A549 (cell line): ENCODE measurements at regions not wholly inside any gene's neighbourhood (a gene's known extent, or its start where the extent isn't known, plus 50 kb on each side); places are given as distances from the start of the nearest gene placed in this dataset.

Experiments
- ATAC-seq, 2 experiments: fragments of 200-7000 bp in 1 of 2; fragments of >200 bp in 1 of 2; cut with Nextera tagmentation in 1 of 2; cut with Tn5 transposase in 1 of 2; 3 replicates each; pipeline versions ENCODE4 v1.8.0 to v1.9.1; 2018 to 2020; ENCODE audit warnings: mild to moderate bottlenecking in 1 of 2, moderate library complexity in 1 of 2
- CTCF ChIA-PET: fragments of 300-600 bp; sonication (Branson Sonifier 250); formaldehyde crosslinking; extraction: SDS; loops from one replicate; lab custom pipeline; 2021; ENCODE audit warnings: antibody characterized with exemption, inconsistent platforms; lab: Yijun Ruan, JAX
- POLR2A ChIA-PET: fragments of 350-600 bp; formaldehyde crosslinking; extraction: SDS; loops from one replicate; lab custom pipeline; 2021; ENCODE audit warnings: antibody characterized with exemption, inconsistent platforms; lab: Yijun Ruan, JAX
- DNase-seq, 2 experiments: peaks; one replicate each; pipeline versions ENCODE4 v3.0.0 to v3.0.0-alpha.2; 2011 to 2016; ENCODE audit warnings: low read depth in 1 of 2, low spot score in 1 of 2
- FAIRE-seq: peaks from 2 replicates; lab custom pipeline; 2011; peaks lifted over from hg19 to GRCh38; lab: Jason Lieb, UNC
- H3K27ac ChIP-seq, 2 experiments: fragments of >200 bp; sonication (Bioruptor Twin); formaldehyde crosslinking; 3 replicates each; pipeline ENCODE4 v1.5.1; 2016 to 2017
- H3K4me1 ChIP-seq: fragments of >200 bp; sonication (Bioruptor Twin); formaldehyde crosslinking; 3 replicates; pipeline ENCODE4 v1.6.1; 2016
- H3K4me2 ChIP-seq: fragments of >200 bp; sonication (Bioruptor Twin); formaldehyde crosslinking; 3 replicates; pipeline ENCODE4 v1.6.1; 2016
- H3K4me3 ChIP-seq: fragments of >200 bp; sonication (Bioruptor Twin); formaldehyde crosslinking; 3 replicates; pipeline ENCODE4 v1.5.1; 2016
- H3K9me3 ChIP-seq: fragments of >200 bp; sonication (Bioruptor Twin); formaldehyde crosslinking; 3 replicates; pipeline ENCODE4 v1.6.1; 2016
- BCL3 ChIP-seq: fragments of >200 bp; sonication (Bioruptor Twin); formaldehyde crosslinking; IDR thresholded peaks from 3 replicates; pipeline ENCODE4 v1.6.1; 2016
- BHLHE40 ChIP-seq: IDR thresholded peaks from 2 replicates; pipeline ENCODE4 v1.6.1; 2012; ENCODE audit warnings: low read depth, low read length, inconsistent platforms
- CBX2 ChIP-seq: fragments of 200-600 bp; sonication (generic); IDR thresholded peaks from 2 replicates; pipeline ENCODE4 v1.6.1; 2016; ENCODE audit warnings: low read depth, mild to moderate bottlenecking, borderline replicate concordance
- CBX8 ChIP-seq: fragments of 200-600 bp; sonication (generic); IDR thresholded peaks from 2 replicates; pipeline ENCODE4 v1.6.1; 2016
- CEBPB ChIP-seq, 2 experiments: fragments of >200 bp in 1 of 2; sonication (Bioruptor Twin) in 1 of 2; formaldehyde crosslinking in 1 of 2; IDR thresholded peaks; 2 replicates each; pipeline ENCODE4 v1.6.1; 2012 to 2016
- CHD4 ChIP-seq: fragments of 200-600 bp; sonication (generic); IDR thresholded peaks from 2 replicates; pipeline ENCODE4 v1.6.1; 2016; ENCODE audit warnings: antibody characterized with exemption, mild to moderate bottlenecking, borderline replicate concordance
- CTCF ChIP-seq: fragments of >200 bp; sonication (Bioruptor Twin); formaldehyde crosslinking; IDR thresholded peaks from 3 replicates; pipeline ENCODE4 v1.5.1; 2016
- E2F6 ChIP-seq: IDR thresholded peaks from 2 replicates; pipeline ENCODE4 v1.6.1; 2012; ENCODE audit warnings: low read depth, borderline replicate concordance
- EHMT2 ChIP-seq: fragments of 200-600 bp; sonication (generic); IDR thresholded peaks from 2 replicates; pipeline ENCODE4 v1.6.1; 2016; ENCODE audit warnings: antibody characterized with exemption, low read depth, mild to moderate bottlenecking, moderate library complexity
- ELK1 ChIP-seq: fragments of 150-350 bp; IDR thresholded peaks from 2 replicates; pipeline ENCODE4 v1.6.1; 2014; ENCODE audit warnings: low read depth, mild to moderate bottlenecking, low read length
- EP300 ChIP-seq, 2 experiments: fragments of >200 bp; sonication (Bioruptor Twin); formaldehyde crosslinking; IDR thresholded peaks; 2 replicates in 1 of 2; 3 replicates in 1 of 2; pipeline ENCODE4 v1.6.1; 2016 to 2017
- GATA3 ChIP-seq: IDR thresholded peaks from 2 replicates; pipeline ENCODE4 v1.6.1; 2012; ENCODE audit warnings: borderline replicate concordance
- HES2 ChIP-seq: fragments of >200 bp; sonication (Bioruptor Twin); formaldehyde crosslinking; IDR thresholded peaks from 2 replicates; pipeline ENCODE4 v1.6.1; 2016
- HEYL ChIP-seq: fragments of 250-450 bp; sonication (Bioruptor Pico); IDR thresholded peaks from 2 replicates; pipeline ENCODE4 v1.8.0; 2021; ENCODE audit warnings: mild to moderate bottlenecking, moderate library complexity
- HMGXB4 ChIP-seq: fragments of 250-450 bp; sonication (Bioruptor Pico); IDR thresholded peaks from 2 replicates; pipeline ENCODE4 v1.5.0; 2021; ENCODE audit warnings: mild to moderate bottlenecking, moderate library complexity, borderline replicate concordance
- KDM1A ChIP-seq: fragments of 200-600 bp; sonication (generic); IDR thresholded peaks from 2 replicates; pipeline ENCODE4 v1.6.1; 2016; ENCODE audit warnings: low read depth, mild to moderate bottlenecking
- KDM5A ChIP-seq: fragments of 200-600 bp; sonication (generic); IDR thresholded peaks from 2 replicates; pipeline ENCODE4 v1.6.1; 2016; ENCODE audit warnings: antibody characterized with exemption, mild to moderate bottlenecking
- NPAS2 ChIP-seq: fragments of 250-450 bp; sonication (Bioruptor Pico); IDR thresholded peaks from 2 replicates; pipeline ENCODE4 v1.8.0; 2022; ENCODE audit warnings: mild to moderate bottlenecking, moderate library complexity, borderline replicate concordance
- NR3C1 ChIP-seq: fragments of >200 bp; sonication (Bioruptor Twin); formaldehyde crosslinking; IDR thresholded peaks from 3 replicates; pipeline ENCODE4 v1.6.1; 2017
- PHF8 ChIP-seq: fragments of 200-600 bp; sonication (generic); IDR thresholded peaks from 2 replicates; pipeline ENCODE4 v1.6.1; 2016; ENCODE audit warnings: low read depth, mild to moderate bottlenecking, antibody characterized with exemption, moderate library complexity, borderline replicate concordance
- POLR2AphosphoS2 ChIP-seq: conservative IDR thresholded peaks from 2 replicates; pipeline ENCODE4 v1.6.1; 2012; ENCODE audit warnings: low read length, improper control_type of control experiment, inconsistent platforms
- SMC3 ChIP-seq: fragments of >200 bp; sonication (Bioruptor Twin); formaldehyde crosslinking; IDR thresholded peaks from 3 replicates; pipeline ENCODE4 v1.6.1; 2018; ENCODE audit warnings: inconsistent platforms
- TP53 ChIP-seq: fragments of 250-450 bp; sonication (Bioruptor Pico); IDR thresholded peaks from 2 replicates; pipeline ENCODE4 v1.5.0; 2021; ENCODE audit warnings: mild to moderate bottlenecking, moderate library complexity
- ZC3H11A ChIP-seq: fragments of 450-650 bp; IDR thresholded peaks from 2 replicates; pipeline ENCODE4 v1.6.1; 2014; ENCODE audit warnings: antibody characterized with exemption, mild to moderate bottlenecking
- ZSCAN20 ChIP-seq: fragments of 250-450 bp; sonication (Bioruptor Pico); IDR thresholded peaks from 2 replicates; pipeline ENCODE4 v1.8.0; 2022; ENCODE audit warnings: mild to moderate bottlenecking, moderate library complexity
- WGBS: methylation state at CpG from one replicate; pipeline ENCODE4 v1.1.6; 2017; ENCODE audit errors: missing lambda C conversion rate; 5-methylcytosine and 5-hydroxymethylcytosine counted together

- no peak overlapping the region for H3K4me2 ChIP-seq
- no peak for TF ChIP-seq ZSCAN20 (CRISPR knock-in tag)
- TF ChIP-seq NR3C1 = no peak
- TF ChIP-seq NPAS2 (CRISPR knock-in tag) = no peak
- TF ChIP-seq TP53 = no peak
- TF ChIP-seq CBX2 = no peak
- no peak for TF ChIP-seq EHMT2
- no peak for TF ChIP-seq CBX8
- no peak for TF ChIP-seq KDM5A
- no peak for TF ChIP-seq HES2
- no peak for TF ChIP-seq EP300 (IDR thresholded peaks at IDR 0.05)
- TF ChIP-seq HMGXB4 (CRISPR knock-in tag) = no peak
- TF ChIP-seq KDM1A = no peak
- no peak for TF ChIP-seq ELK1
- TF ChIP-seq GATA3 = no peak
- TF ChIP-seq E2F6 = no peak
- TF ChIP-seq HEYL (CRISPR knock-in tag) = no peak
- no peak for TF ChIP-seq CHD4
- no peaks in the 10 kb centered on the region for H3K4me1 ChIP-seq
- no peaks in the 10 kb centered on the region for H3K9me3 ChIP-seq
- no peak overlapping the region for H3K27ac ChIP-seq
- H3K4me3 ChIP-seq = no peak overlapping the region
- ChIA-PET POLR2A (no interaction called here), CTCF (no interaction called here)
- 4% methylated on average over 9 of the region's 9 CpGs for WGBS
- DNase-seq (no peak), ATAC-seq (no peak), FAIRE-seq (no peak)
Measured at GRCh38 chr2:16722677-16723076, 57.0 kb upstream of the CYRIA start.

GRCh38 chr2:16722126-16722525, 56.5 kb upstream of the CYRIA start:
- no peak for FAIRE-seq

More at GRCh38 chr2:16722126-16722525, 56.5 kb upstream of the CYRIA start:
- DNase-seq = no peak
- H3K9me3 ChIP-seq = no peaks in the 10 kb centered on the region
- H3K4me3 ChIP-seq = no peak overlapping the region
- no peak for ATAC-seq
- no peaks in the 10 kb centered on the region for H3K4me1 ChIP-seq
- CTCF ChIA-PET = no interaction called here
- WGBS = 19% methylated on average over 1 of the region's 1 CpG
- no peak for TF ChIP-seq HMGXB4 (CRISPR knock-in tag)
- TF ChIP-seq BCL3 = no peak
- TF ChIP-seq CEBPB (IDR thresholded peaks at IDR 0.05) = no peak
- TF ChIP-seq PHF8 = no peak
- TF ChIP-seq SMC3 = no peak
- no peak for TF ChIP-seq CTCF
- TF ChIP-seq BHLHE40 = no peak
- TF ChIP-seq ZC3H11A = no peak
- no peak for TF ChIP-seq POLR2AphosphoS2
- TF ChIP-seq, all 56 proteins: peak for 0
- Histone ChIP-seq H3K27ac (no peak overlapping the region), H3K4me2 (no peak overlapping the region)
- POLR2A ChIA-PET = no interaction called here
